ENCODE measurements at regions not wholly inside any gene's neighbourhood (a gene's known extent, or its start where the extent isn't known, plus 50 kb on each side); places are given as distances from the start of the nearest gene placed in this dataset.

DNA sequence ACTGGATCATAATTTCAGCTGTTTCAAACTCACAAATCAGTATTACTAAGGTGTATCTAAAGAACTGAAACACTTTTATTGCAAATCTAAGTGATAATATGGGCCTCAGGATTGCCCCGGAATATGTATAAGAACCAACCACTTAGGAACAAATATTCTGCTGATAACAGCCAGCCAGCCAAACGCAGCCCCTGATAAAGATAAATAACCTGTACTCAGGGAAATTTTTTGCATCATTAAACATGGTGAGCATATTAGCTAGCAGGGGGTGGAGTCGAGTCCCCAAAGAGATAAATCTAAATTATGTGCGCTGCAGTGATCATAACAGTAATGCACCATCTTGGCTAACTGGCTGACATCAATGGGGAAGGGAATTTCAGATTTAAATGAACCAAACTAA, 410.2 kb upstream of the MAP3K7 start:
- H3K14ac ChIP-seq (ENCODE audit: insufficient read length), result no peak overlapping the region
- no peak overlapping the region for H4K5ac ChIP-seq (ENCODE audit: insufficient read length, low read depth, low read length)
- FAIRE-seq (no peak), DNase-seq (ENCODE audit: low read depth in 1 of 2, low spot score in 2 of 2) (no peak)
- H3K79me2 ChIP-seq (ENCODE audit: control insufficient read depth in 1 of 2, insufficient read depth in 2 of 2, low read length in 2 of 2), result no peaks in the 10 kb centered on the region
- H3K23me2 ChIP-seq (ENCODE audit: low read depth, low read length), result no peaks in the 10 kb centered on the region
- H2BK5ac ChIP-seq (ENCODE audit: low read depth, low read length), result no peak overlapping the region
- no peak overlapping the region for H2BK15ac ChIP-seq (ENCODE audit: low read length)
- 94% methylated on average over 4 of the region's 4 CpGs; no CpG with 5 or more reads in 1 of the 2 experiments for whole genome bisulfite sequencing, 2 experiments (ENCODE audit: extremely low coverage in 1 of 2, insufficient coverage in 1 of 2, insufficient read length in 1 of 2, insufficient replicate concordance in 2 of 2, low coverage in 1 of 2, low lambda C conversion rate in 2 of 2, missing lambda C conversion rate in 1 of 2)
- H3K4ac ChIP-seq (replicated peaks; ENCODE audit: insufficient read length, low read depth, low read length), result no peak overlapping the region
- no peak for TF ChIP-seq SIX5 (IDR thresholded peaks at IDR 0.05; ENCODE audit: low read depth, low read length)
- H2AK5ac ChIP-seq (ENCODE audit: low read depth, low read length), result no peak overlapping the region
- no peak overlapping the region for H3K56ac ChIP-seq (replicated peaks; ENCODE audit: insufficient read length, low read depth, low read length)
- no peak overlapping the region for H3K9ac ChIP-seq (replicated peaks in 1 of 4; ENCODE audit: extremely low read depth in 1 of 4, low read depth in 3 of 4, low read length in 3 of 4)
- H4K91ac ChIP-seq (replicated peaks; ENCODE audit: insufficient read length, low read length), result no peak overlapping the region
- H3K18ac ChIP-seq (ENCODE audit: extremely low read depth, low read length), result no peak overlapping the region
- H3K4me3 ChIP-seq (ENCODE audit: extremely low read depth in 1 of 4, insufficient read depth in 2 of 4, low read depth in 3 of 4, low read length in 4 of 4), result no peak overlapping the region
- no peak overlapping the region for H2BK120ac ChIP-seq (replicated peaks; ENCODE audit: low read depth, low read length)
- no peak overlapping the region for H3K27ac ChIP-seq (ENCODE audit: low read depth, low read length)
- no peak overlapping the region for H3K4me2 ChIP-seq (ENCODE audit: insufficient read depth in 1 of 2, low read depth in 2 of 2, low read length in 2 of 2)
- H2BK20ac ChIP-seq (ENCODE audit: low read length), result no peak overlapping the region
- H4K8ac ChIP-seq (ENCODE audit: extremely low read depth, insufficient read depth, low read length), result no peak overlapping the region
- no peaks in the 10 kb centered on the region for H3K9me3 ChIP-seq (ENCODE audit: insufficient read depth in 2 of 2, low read depth in 1 of 2, low read length in 1 of 2)
- H3K27me3 ChIP-seq (replicated peaks in 1 of 4; ENCODE audit: control insufficient read depth in 3 of 4, extremely low read depth in 1 of 4, insufficient read depth in 3 of 4, low read length in 3 of 4), result no peaks in the 10 kb centered on the region
- H2BK12ac ChIP-seq (ENCODE audit: low read depth, low read length), result no peak overlapping the region
- POLR2A ChIA-PET (ENCODE audit: partially characterized antibody), result no interaction called here
- CTCF ChIA-PET (ENCODE audit: partially characterized antibody), result no interaction called here
- H2AFZ ChIP-seq (ENCODE audit: low read length), result no peak overlapping the region
- H3K36me3 ChIP-seq (ENCODE audit: control insufficient read depth in 2 of 4, insufficient read depth in 4 of 4, low read length in 3 of 4), result no peaks in the 10 kb centered on the region
- no peaks in the 10 kb centered on the region for H3K79me1 ChIP-seq (ENCODE audit: low read depth, low read length)
- H3K4me1 ChIP-seq (replicated peaks in 1 of 4; ENCODE audit: control insufficient read depth in 3 of 4, insufficient read depth in 4 of 4, low read length in 3 of 4), result no peaks in the 10 kb centered on the region
- no peaks in the 10 kb centered on the region for H4K20me1 ChIP-seq (replicated peaks in 1 of 2; ENCODE audit: control insufficient read depth in 1 of 2, insufficient read depth in 2 of 2, low read length in 2 of 2)
- H3K23ac ChIP-seq (ENCODE audit: insufficient read length), result no peak overlapping the region

All from H1 (cell line).